Aorta (tissue), 5 donors: ENCODE measurements at regions not wholly inside any gene's neighbourhood (a gene's known extent, or its start where the extent isn't known, plus 50 kb on each side); places are given as distances from the start of the nearest gene placed in this dataset.
A peak's percentile ranks its signal among the peaks of the same experiment; 100 is the strongest.
"Not testable (repeated sequence)": the region's sequence is repeated elsewhere in the genome, so short reads cannot be mapped to it uniquely, and the experiment has no call there.

Source experiments
- ATAC-seq: fragments of 200-7000 bp; cut with Tn5 transposase; one replicate; pipeline ENCODE4 v1.9.1; 2022; ENCODE audit warnings: moderate library complexity; ENCODE audit not compliant: low FRiP score
- DNase-seq, 2 donors: peaks; one replicate each; pipeline ENCODE4 v3.0.0-alpha.2; 2020
- H3K27ac ChIP-seq, 2 donors: one replicate each; pipeline ENCODE4 v1.5.1; 2013; ENCODE audit warnings: low read length in 2 of 2, mild to moderate bottlenecking in 2 of 2, moderate library complexity in 2 of 2, control low read depth in 1 of 2, inconsistent platforms in 1 of 2, low read depth in 1 of 2
- H3K27me3 ChIP-seq, 2 donors: one replicate each; pipeline ENCODE4 v1.6.1; 2013; ENCODE audit warnings: control low read depth in 1 of 2, low read length in 1 of 2, mild to moderate bottlenecking in 1 of 2, moderate library complexity in 1 of 2; ENCODE audit not compliant: insufficient read depth in 2 of 2, control insufficient read depth in 1 of 2
- H3K36me3 ChIP-seq, 2 donors: one replicate each; pipeline ENCODE4 v1.6.1; 2013; ENCODE audit warnings: control low read depth in 1 of 2, low read length in 1 of 2, mild to moderate bottlenecking in 1 of 2; ENCODE audit not compliant: insufficient read depth in 2 of 2, control insufficient read depth in 1 of 2
- H3K4me1 ChIP-seq, 2 donors: one replicate each; pipeline ENCODE4 v1.6.1; 2013; ENCODE audit warnings: low read length in 2 of 2, control low read depth in 1 of 2, mild to moderate bottlenecking in 1 of 2, moderate library complexity in 1 of 2; ENCODE audit not compliant: insufficient read depth in 2 of 2, control insufficient read depth in 1 of 2
- H3K4me3 ChIP-seq, 2 donors: one replicate each; pipeline ENCODE4 v1.5.1; 2013; ENCODE audit warnings: low read length in 2 of 2, control low read depth in 1 of 2, mild to moderate bottlenecking in 1 of 2
- H3K9me3 ChIP-seq: one replicate; pipeline ENCODE4 v1.6.1; 2013; ENCODE audit warnings: mild to moderate bottlenecking, low read length; ENCODE audit not compliant: control insufficient read depth
- WGBS, 2 donors: extraction: QIAGEN DNeasy Blood & Tissue Kit; methylation state at CpG; one replicate each; pipeline ENCODE4 v1.1.7; 2013; 5-methylcytosine and 5-hydroxymethylcytosine counted together
- intact Hi-C, 2 donors: fragments of 100-400 bp; cut with DNase I; formaldehyde crosslinking; loops; one replicate each; pipeline versions ENCODE4 v1.14.2 to v1.15.0; 2022
- donor health status: healthy with polysubstance abuse.
- donor health status: Bipolar disorder and iron deficiency.
- donor health status: DM: no; HTN: no; CAD: no.
- donor health status: DM: no; HTN: no; CAD: no.
- donor health status: DM: yes; HTN: yes; CAD: no.

DNA sequence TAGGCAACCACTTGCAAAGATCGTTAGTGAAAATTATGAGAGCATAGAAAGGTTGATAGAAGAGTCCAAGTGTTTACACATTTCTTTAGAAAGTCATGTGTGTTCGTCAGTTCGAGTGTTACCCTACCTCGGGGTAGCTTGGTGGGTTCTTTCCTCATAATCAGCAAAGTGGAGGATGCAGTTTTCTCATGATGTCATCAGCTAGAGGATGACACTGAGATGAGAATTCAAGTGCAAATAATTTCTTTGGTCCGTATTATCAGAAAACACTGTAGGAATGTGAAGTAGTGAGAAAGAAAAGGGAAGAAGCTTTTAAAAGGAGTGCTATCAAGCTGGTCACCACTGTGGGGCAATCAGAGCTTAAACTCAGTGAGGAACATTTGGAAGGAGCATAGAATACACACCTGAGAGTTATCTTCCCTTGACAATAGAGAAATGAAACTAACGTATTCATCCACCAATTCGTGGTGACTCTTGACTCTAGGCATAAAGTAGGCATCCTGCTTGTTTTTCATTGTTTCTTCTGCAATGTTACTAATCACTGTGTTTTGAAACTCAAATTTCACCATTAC, 1340.9 kb upstream of the TMEM132C start:
- no peak for DNase-seq
- ATAC-seq = no peak
- intact Hi-C loops = no loop called here
- Histone ChIP-seq H3K4me3 (no peak overlapping the region), H3K27ac (no peak overlapping the region), H3K36me3 (no peaks in the 10 kb centered on the region), H3K27me3 (no peaks in the 10 kb centered on the region), H3K4me1 (no peaks in the 10 kb centered on the region), H3K9me3 (no peaks in the 10 kb centered on the region)
- WGBS, 2 donors = 68 to 72% methylated on average over 7 of the region's 7 CpGs

DNA sequence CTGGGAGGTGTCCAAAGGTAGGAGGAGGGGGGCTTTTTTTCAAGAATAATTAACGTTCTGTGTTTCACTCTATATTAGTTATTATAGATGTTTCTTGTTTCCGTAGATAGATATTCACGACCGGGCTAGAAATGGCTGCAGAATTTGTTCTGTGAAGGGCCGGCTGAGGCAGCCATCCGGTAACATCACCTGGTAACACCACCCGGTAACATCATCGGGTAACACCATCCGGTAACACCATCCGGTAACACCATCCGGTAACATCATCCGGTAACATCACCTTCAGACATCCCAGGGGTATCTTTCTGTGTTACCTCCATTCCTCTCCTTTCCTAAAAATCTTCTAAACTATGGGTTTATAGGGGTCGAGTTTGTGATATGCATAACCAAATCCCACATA, 1336.7 kb upstream of the TMEM132C start:
- no peak for DNase-seq
- intact Hi-C loops = no loop called here
- Histone ChIP-seq H3K4me1 (no peaks in the 10 kb centered on the region), H3K27me3 (no peaks in the 10 kb centered on the region), H3K27ac (no peak overlapping the region), H3K36me3 (no peaks in the 10 kb centered on the region), H3K9me3 (no peaks in the 10 kb centered on the region), H3K4me3 (no peak overlapping the region)
- WGBS, 2 donors = 83 to 85% methylated on average over 13 of the region's 13 CpGs
- no peak for ATAC-seq

DNA sequence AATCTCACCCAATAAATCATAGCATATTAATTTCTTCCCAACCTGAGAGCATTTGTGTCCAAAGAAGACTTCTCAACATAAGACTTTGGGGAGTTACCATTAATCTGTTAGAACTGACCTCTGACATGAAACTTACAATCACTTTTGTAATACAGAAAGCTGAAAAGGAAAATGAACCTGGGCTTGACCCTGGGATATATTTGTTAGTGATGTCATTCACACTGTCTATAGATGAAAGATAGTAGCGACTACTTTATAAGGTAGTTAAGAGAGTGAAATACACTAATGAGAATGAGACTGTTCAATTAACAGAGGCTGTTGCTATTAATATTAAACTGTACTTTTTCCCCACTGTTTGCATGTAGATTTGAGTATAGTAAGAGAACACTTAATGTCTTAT, 1334.8 kb upstream of the TMEM132C start:
- H3K36me3 ChIP-seq = no peaks in the 10 kb centered on the region
- H3K9me3 ChIP-seq = no peaks in the 10 kb centered on the region
- no peak overlapping the region for H3K4me3 ChIP-seq
- intact Hi-C loops = no loop called here
- 82 to 97% methylated on average over 1 of the region's 1 CpG for WGBS, 2 donors
- no peaks in the 10 kb centered on the region for H3K4me1 ChIP-seq
- ATAC-seq = no peak
- no peak for DNase-seq
- no peak overlapping the region for H3K27ac ChIP-seq
- no peaks in the 10 kb centered on the region for H3K27me3 ChIP-seq

DNA sequence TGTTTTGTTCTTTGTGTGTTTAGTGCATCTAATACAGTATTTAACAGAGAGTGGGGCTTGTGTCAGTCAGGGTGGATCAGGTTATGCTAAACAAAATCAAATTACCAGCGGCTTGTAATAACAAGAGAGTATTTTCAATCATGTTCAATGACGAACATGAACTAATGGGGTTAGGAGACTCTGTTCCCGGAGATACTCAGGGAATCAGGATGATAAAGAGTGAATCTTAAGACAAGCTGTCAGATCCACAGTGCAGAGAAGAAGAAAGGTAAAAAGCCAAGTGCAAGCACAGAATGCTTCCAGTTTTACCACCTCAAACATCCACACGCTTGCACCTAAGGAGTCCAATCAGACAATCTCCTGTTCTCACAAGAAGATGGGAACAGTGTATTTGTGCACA, 1331.5 kb upstream of the TMEM132C start:
- Histone ChIP-seq H3K9me3 (no peaks in the 10 kb centered on the region), H3K27ac (no peak overlapping the region), H3K4me1 (no peaks in the 10 kb centered on the region), H3K27me3 (no peaks in the 10 kb centered on the region), H3K4me3 (no peak overlapping the region), H3K36me3 (no peaks in the 10 kb centered on the region)
- intact Hi-C loops = no loop called here
- no peak for ATAC-seq
- WGBS, 2 donors = 91 to 93% methylated on average over 4 of the region's 4 CpGs
- no peak for DNase-seq

DNA sequence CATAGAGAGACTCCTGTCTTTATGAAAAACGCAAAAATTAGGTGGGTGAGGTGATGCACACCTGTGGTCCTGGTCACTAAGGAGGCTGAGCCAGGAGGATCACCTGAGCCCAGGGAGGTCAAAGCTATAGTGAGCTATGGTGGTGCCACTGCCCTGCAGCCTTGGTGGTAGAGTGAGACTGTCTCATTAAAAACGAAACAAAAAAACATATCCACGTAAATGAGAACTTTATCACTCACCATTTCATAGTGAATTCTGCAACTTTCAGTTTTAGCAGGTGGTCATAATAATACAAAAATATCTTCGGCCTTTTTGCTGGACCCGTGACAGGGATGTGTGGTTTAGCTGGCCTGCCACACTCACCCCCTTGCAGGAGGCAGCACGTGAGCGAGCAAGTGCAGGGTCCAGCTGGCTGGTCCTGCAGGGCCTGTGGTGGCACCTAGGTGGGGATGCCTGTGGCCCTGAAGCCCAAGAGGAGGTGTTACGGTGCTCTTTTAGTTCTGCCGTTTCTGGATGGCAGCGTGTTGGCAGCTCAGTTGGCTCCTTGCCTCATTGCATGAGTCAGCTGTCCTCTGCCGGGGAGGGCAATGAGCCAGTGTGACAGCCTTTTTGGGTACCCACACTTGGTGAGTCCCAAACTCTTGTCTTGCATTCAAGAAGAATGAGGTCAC, 1330.7 kb upstream of the TMEM132C start:
- no peaks in the 10 kb centered on the region for H3K4me1 ChIP-seq
- H3K27me3 ChIP-seq = no peaks in the 10 kb centered on the region
- no peak overlapping the region for H3K27ac ChIP-seq
- peak; percentile 60 to 75 for DNase-seq
- peak; percentile 46 for ATAC-seq
- no peaks in the 10 kb centered on the region for H3K36me3 ChIP-seq
- no peak overlapping the region for H3K4me3 ChIP-seq
- WGBS, 2 donors = 15 to 18% methylated on average over 11 of the region's 11 CpGs
- intact Hi-C loops = no loop called here
- no peaks in the 10 kb centered on the region for H3K9me3 ChIP-seq

DNA sequence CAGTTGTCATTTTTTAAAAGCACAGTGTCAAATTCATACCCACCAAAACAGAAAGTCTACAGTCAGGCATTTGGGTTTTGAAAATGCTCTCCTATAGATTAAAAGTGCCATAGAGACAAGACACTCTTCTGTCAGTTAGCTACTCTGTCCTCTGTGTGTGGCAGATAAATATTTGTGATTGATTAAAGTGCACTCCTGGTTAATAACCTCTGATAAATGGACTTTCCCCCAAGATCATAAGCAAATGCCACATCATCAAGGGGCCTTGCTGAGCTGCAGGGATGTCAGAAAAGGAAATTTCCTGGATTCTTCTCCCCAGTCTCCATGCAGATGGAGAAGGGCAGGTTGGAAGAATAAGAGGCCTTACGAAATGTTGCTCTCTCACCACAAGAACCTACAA, 1329.5 kb upstream of the TMEM132C start:
- ATAC-seq (no peak), DNase-seq (no peak)
- 87 to 97% methylated on average over 1 of the region's 1 CpG for WGBS, 2 donors
- H3K4me3 ChIP-seq = no peak overlapping the region
- intact Hi-C loops = no loop called here
- H3K36me3 ChIP-seq = no peaks in the 10 kb centered on the region
- H3K4me1 ChIP-seq = no peaks in the 10 kb centered on the region
- peaks cover 2% of the 10 kb centered on the region for H3K9me3 ChIP-seq
- H3K27ac ChIP-seq = no peak overlapping the region
- no peaks in the 10 kb centered on the region for H3K27me3 ChIP-seq

DNA sequence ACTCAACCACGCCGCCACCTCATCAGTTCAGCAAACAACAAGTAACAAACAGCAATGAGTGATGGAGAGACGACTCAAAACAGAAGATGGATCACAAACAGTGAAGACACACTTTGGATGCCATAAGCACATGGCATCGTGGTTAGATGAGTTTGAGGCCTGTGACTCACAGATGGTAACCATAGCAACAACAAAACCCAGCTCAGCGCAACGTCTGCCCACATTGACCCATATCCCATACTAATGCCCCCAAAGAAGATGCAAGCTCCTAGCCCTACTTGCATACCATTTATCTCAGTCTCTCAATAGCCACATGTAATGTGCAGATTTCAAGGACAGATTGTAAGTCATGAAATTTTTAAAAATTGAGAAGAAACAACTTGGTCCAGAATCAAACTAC, 1322.3 kb upstream of the TMEM132C start:
- Histone ChIP-seq H3K4me3 (no peak overlapping the region), H3K27me3 (no peaks in the 10 kb centered on the region), H3K4me1 (no peaks in the 10 kb centered on the region), H3K27ac (no peak overlapping the region), H3K9me3 (peaks cover 2% of the 10 kb centered on the region), H3K36me3 (no peaks in the 10 kb centered on the region)
- DNase-seq (no peak), ATAC-seq (no peak)
- 83 to 85% methylated on average over 6 of the region's 6 CpGs for WGBS, 2 donors
- intact Hi-C loops = no loop called here

DNA sequence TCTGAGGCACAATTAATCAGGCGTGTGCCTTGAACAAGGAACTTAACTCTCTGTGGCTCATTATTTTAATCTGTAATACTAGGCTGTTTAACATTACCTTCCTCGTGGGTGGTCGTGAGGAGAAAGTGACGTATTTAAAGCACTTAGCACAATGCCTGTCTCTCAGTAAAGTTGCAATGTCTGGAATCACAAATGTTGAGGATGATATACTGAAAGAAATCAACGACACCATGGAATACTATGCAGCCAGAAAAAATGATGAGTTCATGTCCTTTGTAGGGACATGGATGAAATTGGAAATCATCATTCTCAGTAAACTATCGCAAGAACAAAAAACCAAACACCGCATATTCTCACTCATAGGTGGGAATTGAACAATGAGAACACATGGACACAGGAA, 1320.0 kb upstream of the TMEM132C start:
- H3K9me3 ChIP-seq, DNase-seq, H3K4me1 ChIP-seq, H3K27me3 ChIP-seq, H3K4me3 ChIP-seq, H3K27ac ChIP-seq, H3K36me3 ChIP-seq, ATAC-seq, intact Hi-C loops: not testable (repeated sequence)
- 86 to 89% methylated on average over 5 of the region's 7 CpGs for WGBS, 2 donors

DNA sequence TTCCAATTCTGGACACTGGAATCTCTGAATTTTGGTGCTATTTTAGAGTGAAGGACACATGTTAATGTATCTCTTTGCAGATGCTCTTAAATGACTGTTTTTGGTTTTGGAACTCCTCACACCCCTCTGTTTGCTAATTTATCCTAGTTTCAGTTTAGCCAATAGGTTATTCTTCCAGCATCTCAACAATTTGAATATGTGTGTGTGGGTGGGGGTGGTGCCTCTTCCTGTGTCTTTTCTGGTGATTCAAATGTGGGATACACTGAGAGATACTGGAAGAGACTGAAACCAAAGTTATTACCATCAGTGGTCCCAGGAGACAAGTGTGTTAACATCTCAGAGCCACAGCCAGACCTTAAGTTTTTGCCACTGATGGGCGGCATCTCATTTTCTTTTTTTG, 1317.4 kb upstream of the TMEM132C start:
- Histone ChIP-seq H3K4me3 (no peak overlapping the region), H3K27me3 (no peaks in the 10 kb centered on the region), H3K9me3 (peaks cover 2% of the 10 kb centered on the region), H3K36me3 (no peaks in the 10 kb centered on the region), H3K4me1 (no peaks in the 10 kb centered on the region), H3K27ac (no peak overlapping the region)
- DNase-seq (no peak), ATAC-seq (no peak)
- intact Hi-C loops = no loop called here
- WGBS, 2 donors = 78 to 80% methylated on average over 1 of the region's 1 CpG
